ENCODE measurements at regions not wholly inside any gene's neighbourhood (a gene's known extent, or its start where the extent isn't known, plus 50 kb on each side); places are given as distances from the start of the nearest gene placed in this dataset.
"Not testable (repeated sequence)": the region's sequence is repeated elsewhere in the genome, so short reads cannot be mapped to it uniquely, and the experiment has no call there.

GRCh38 chr7:97307521-97308108 is 190.1 kb downstream of the SDHAF3 start:
- H3K4me3 ChIP-seq, result no peak overlapping the region
- H3K27ac ChIP-seq, result no peak overlapping the region
- H3K36me3 ChIP-seq, result no peaks in the 10 kb centered on the region
- H3K27me3 ChIP-seq, result no peaks in the 10 kb centered on the region
- DNase-seq (ENCODE audit: low spot score), result no peak
- no peaks in the 10 kb centered on the region for H3K4me1 ChIP-seq
- TF ChIP-seq, protein P1, sequence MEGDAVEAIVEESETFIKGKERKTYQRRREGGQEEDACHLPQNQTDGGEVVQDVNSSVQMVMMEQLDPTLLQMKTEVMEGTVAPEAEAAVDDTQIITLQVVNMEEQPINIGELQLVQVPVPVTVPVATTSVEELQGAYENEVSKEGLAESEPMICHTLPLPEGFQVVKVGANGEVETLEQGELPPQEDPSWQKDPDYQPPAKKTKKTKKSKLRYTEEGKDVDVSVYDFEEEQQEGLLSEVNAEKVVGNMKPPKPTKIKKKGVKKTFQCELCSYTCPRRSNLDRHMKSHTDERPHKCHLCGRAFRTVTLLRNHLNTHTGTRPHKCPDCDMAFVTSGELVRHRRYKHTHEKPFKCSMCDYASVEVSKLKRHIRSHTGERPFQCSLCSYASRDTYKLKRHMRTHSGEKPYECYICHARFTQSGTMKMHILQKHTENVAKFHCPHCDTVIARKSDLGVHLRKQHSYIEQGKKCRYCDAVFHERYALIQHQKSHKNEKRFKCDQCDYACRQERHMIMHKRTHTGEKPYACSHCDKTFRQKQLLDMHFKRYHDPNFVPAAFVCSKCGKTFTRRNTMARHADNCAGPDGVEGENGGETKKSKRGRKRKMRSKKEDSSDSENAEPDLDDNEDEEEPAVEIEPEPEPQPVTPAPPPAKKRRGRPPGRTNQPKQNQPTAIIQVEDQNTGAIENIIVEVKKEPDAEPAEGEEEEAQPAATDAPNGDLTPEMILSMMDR (IDR thresholded peaks at IDR 0.05), result no peak
- H3K9me3 ChIP-seq, result no peaks in the 10 kb centered on the region

- Histone ChIP-seq H3K27ac (no peak overlapping the region), H3K9me3 (no peaks in the 10 kb centered on the region), H3K27me3 (no peaks in the 10 kb centered on the region), H3K4me1 (no peaks in the 10 kb centered on the region), H3K4me3 (no peak overlapping the region), H3K36me3 (no peaks in the 10 kb centered on the region)
- TF ChIP-seq, protein P1 (IDR thresholded peaks at IDR 0.05), result no peak
- no peak for DNase-seq (ENCODE audit: low spot score)
Observed at GRCh38 chr7:97313900-97314299, 196.4 kb downstream of the SDHAF3 start.

GRCh38 chr7:97317575-97317974 is 200.1 kb downstream of the SDHAF3 start:
- H3K27me3 ChIP-seq, result no peaks in the 10 kb centered on the region
- no peaks in the 10 kb centered on the region for H3K36me3 ChIP-seq
- H3K4me1 ChIP-seq, result no peaks in the 10 kb centered on the region
- DNase-seq (ENCODE audit: low spot score), result no peak
- no peak overlapping the region for H3K27ac ChIP-seq
- no peak overlapping the region for H3K4me3 ChIP-seq
- TF ChIP-seq, protein P1 (IDR thresholded peaks at IDR 0.05), result no peak
- no peaks in the 10 kb centered on the region for H3K9me3 ChIP-seq

GRCh38 chr7:97329871-97330270 is 212.4 kb downstream of the SDHAF3 start:
- not testable (repeated sequence) for DNase-seq (ENCODE audit: low spot score); H3K27me3 ChIP-seq; H3K27ac ChIP-seq; H3K4me3 ChIP-seq; H3K36me3 ChIP-seq; H3K9me3 ChIP-seq; H3K4me1 ChIP-seq

DNA sequence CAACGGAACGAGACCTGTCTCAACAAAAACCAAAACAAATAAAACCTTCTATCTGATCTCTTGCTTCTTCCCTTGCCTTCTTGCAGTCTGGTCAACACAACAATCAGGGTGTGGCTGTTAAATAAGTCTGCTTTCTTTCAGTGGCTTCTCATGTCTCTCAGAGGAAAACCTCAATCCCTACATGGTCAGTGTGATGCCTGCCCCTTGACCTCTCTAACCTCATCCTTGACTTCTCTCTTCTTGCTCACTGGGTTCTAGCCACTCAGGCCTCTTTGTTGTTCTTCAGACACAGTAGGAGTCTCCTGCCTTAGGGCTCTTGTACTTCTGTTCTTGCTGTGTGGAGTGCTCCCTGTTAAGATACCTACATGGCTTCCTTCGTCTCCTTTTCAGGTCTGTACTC is 220.4 kb downstream of the SDHAF3 start:
- Histone ChIP-seq H3K4me1 (no peaks in the 10 kb centered on the region), H3K36me3 (no peaks in the 10 kb centered on the region), H3K4me3 (no peak overlapping the region), H3K27ac (no peak overlapping the region), H3K27me3 (no peaks in the 10 kb centered on the region), H3K9me3 (no peaks in the 10 kb centered on the region)
- TF ChIP-seq, protein P1 (IDR thresholded peaks at IDR 0.05), result no peak
- DNase-seq (ENCODE audit: low spot score), result no peak

- Histone ChIP-seq H3K9me3 (no peaks in the 10 kb centered on the region), H3K27me3 (no peaks in the 10 kb centered on the region), H3K36me3 (no peaks in the 10 kb centered on the region), H3K27ac (no peak overlapping the region), H3K4me1 (no peaks in the 10 kb centered on the region), H3K4me3 (no peak overlapping the region)
- TF ChIP-seq, protein P1 (IDR thresholded peaks at IDR 0.05), result no peak
- DNase-seq (ENCODE audit: low spot score), result no peak
Observed at GRCh38 chr7:97342512-97342911, 225.0 kb downstream of the SDHAF3 start.

Measured in right atrium auricular region (tissue), 2 donors.